SHP77 treated with DMSO at 0.1 percent for 48 hours (cell line): ENCODE measurements at regions not wholly inside any gene's neighbourhood (a gene's known extent, or its start where the extent isn't known, plus 50 kb on each side); places are given as distances from the start of the nearest gene placed in this dataset.
"Not testable (repeated sequence)": the region's sequence is repeated elsewhere in the genome, so short reads cannot be mapped to it uniquely, and the experiment has no call there.

Experiments used
- DNase-seq: peaks from one replicate; lab custom pipeline; 2025; lab: John Stamatoyannopoulos, UW

GRCh38 chr17:22138861-22139469, 446.6 kb downstream of the KCNJ18 start:
- DNase-seq: no peak

DNA sequence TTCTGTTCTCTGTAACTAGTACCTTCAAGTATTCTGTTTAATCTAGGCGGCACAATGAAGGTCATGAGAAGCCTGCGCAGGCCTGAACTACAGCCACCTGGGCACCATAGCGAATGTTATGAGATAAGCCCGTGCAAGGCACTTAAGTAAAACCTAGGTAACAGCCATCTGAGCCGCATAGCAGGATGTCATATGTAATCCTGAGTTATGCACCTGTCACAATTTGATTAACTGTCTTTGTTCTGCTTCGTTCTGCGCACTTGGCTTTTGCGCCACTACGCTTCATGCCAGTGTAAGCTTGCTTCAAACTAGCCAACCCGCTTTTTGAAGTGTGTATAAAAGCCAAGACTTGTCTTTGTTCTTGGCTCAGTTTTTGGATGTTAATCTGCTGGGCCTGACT, 449.8 kb downstream of the KCNJ18 start:
- no peak for DNase-seq

- no peak for DNase-seq
Measured at GRCh38 chr17:22145605-22146178, 453.4 kb downstream of the KCNJ18 start.

DNA sequence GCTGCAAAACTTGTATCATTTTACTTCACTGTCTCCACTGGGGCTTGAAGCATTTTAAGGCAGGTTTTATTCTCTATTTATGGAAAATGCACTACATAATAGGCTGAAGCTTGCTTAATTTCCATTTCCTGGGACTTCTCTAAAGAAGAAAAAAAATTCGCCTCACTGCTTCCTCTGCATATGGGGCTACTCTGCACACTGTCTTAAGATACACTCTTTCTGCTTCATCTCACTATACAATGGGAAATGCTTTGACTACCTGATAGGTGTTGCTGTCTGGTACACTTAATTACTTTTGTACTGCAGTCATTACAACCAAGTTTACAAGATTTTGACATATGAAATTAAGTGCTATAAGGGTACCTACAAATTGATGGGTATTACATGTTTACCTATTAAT, 466.0 kb downstream of the KCNJ18 start:
- no peak for DNase-seq

GRCh38 chr17:22161376-22161775, 469.1 kb downstream of the KCNJ18 start:
- no peak for DNase-seq

DNA sequence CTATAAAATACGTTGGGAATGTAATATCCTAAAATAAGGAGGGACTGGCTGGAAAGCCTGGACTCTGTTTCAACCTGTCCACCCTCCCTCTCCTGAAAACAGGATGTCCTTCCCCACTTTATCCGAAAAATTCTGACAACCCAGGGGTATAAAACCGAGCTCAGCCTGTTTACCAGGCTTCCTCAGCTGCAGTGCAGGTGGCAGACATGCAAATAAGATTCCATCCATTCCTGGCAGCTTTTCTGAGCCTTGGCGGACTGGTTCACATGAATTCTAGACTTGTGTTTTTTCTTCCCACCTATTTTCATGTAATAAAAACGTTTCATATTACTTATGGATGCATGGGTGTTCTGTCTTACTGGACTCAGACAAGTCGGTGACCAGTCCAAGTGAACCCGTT, 479.3 kb downstream of the KCNJ18 start:
- no peak for DNase-seq

- no peak for DNase-seq
Measured at GRCh38 chr17:22193113-22193512, 500.8 kb downstream of the KCNJ18 start.

- not testable (repeated sequence) for DNase-seq
Measured at GRCh38 chr17:22200187-22200586, 507.9 kb downstream of the KCNJ18 start.

GRCh38 chr17:22202702-22203101, 510.4 kb downstream of the KCNJ18 start:
- no peak for DNase-seq

GRCh38 chr17:22203208-22203715, 510.9 kb downstream of the KCNJ18 start:
- DNase-seq: no peak

DNA sequence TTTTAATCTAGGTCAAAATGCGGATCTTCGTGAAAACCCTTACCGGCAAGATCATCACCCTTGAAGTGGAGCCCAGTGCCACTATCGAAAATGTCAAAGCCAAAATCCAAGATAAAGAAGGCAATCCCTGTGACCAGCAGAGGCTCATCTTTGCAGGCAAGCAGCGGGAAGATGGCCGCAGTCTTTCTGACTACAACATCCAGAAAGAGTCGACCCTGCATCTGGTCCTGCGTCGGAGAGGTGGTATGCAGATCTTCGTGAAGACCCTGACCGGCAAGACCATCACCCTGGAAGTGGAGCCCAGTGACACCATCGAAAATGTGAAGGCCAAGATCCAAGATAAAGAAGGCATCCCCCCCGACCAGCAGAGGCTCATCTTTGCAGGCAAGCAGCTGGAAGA, 511.8 kb downstream of the KCNJ18 start:
- not testable (repeated sequence) for DNase-seq

- not testable (repeated sequence) for DNase-seq
Measured at GRCh38 chr17:22210212-22210611, 517.9 kb downstream of the KCNJ18 start.

DNA sequence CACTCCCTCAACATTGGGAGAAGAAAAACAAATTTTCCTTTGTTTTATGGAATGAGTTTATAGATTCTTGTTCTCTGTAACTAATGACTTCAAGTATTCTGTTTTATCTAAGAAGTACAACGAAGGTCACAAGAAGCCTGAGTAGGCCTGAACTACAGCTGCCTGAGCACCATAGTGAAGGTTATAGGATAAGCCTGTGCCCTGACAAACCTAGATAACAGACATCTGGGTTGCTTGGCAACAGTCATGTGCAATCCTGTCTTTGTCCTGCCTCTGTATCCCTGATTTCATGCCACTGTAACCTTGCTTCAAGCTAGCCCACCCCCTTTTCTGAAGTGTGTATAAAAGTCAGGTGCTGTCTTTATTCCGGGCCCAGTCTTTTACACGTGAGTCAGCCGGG, 520.8 kb downstream of the KCNJ18 start:
- not testable (repeated sequence) for DNase-seq

- DNase-seq: no peak
Measured at GRCh38 chr17:22217135-22217534, 524.8 kb downstream of the KCNJ18 start.

DNA sequence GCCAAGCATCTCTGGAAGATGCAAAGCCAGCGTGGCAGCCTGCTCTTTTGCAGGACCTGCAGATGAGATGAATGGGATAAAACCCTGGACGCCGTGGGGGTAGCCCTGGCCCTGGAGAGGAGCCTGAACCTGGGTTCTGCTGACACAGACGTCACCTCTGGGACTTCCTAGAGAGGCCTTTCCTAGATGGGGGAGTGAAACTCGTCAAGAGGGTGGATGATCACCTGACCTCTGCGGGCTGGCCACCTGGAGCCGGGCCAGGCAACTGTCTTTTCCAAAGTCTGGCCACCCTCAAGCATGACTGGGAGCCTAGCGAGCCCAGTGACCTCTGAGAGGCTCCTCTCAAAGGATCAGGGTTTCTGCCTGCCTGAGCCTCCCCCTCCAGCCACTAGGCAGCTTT, 529.0 kb downstream of the KCNJ18 start:
- no peak for DNase-seq

DNA sequence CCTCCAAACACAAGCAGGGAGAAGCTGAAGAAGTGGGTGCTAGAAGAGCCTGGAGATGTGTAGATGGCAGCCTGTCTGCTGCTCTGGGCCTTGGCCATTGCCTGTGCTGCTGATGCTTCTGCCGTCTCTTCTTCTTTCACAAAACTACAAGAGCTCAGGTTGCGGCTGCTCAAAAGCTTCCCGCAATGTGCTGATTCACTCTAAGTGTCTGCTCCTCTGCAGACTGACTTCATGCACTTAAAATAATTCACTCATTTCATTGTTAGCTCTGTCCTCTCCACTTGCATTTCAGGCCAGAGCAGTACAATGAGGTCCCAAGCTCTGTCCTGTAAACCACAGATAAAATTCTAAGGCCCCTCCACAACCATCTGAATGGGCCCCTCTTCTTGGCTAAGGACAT, 534.2 kb downstream of the KCNJ18 start:
- DNase-seq: not testable (repeated sequence)

GRCh38 chr17:22226932-22227331, 534.6 kb downstream of the KCNJ18 start:
- DNase-seq: not testable (repeated sequence)

DNA sequence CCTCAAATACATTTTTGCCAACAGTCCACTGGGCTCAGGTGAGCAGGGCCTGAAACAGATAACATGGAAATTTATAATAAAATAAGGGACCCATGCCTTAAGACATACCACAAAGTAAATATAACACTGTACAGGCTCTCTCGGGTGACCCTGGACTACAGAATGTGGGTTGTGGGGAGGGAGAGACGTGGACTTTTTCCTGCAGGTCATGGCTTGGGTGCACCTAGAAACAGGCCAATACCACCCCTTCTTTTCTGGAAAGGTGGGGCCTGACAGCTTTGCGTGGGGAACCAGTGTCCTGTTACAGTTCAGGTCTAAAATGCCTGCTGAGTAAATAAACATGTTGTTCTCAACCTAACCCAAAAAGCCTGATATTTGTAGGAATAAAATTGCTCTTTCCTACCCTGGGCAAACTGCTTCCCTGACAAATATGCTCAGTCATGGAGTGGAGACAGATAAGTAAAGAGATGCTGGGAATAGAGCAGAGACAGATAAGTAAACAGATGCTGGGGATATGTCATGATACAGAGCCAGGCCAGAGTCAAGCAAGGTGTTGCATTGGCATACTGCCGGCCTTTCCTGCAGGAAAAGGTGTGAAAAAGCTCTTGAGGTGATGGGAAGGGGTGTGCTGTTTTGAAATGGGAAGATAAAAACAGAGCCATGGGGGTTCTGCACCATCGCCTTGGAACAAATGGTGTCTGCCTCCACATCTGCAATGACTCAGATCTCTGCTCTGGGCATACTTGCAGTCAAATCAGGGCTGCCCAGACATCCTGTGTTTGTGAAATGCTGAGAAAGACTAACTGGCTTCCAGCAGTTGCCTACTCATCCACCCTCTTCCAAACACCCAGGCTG, 535.6 kb downstream of the KCNJ18 start:
- not testable (repeated sequence) for DNase-seq

- not testable (repeated sequence) for DNase-seq
Measured at GRCh38 chr17:22229821-22230220, 537.5 kb downstream of the KCNJ18 start.

DNA sequence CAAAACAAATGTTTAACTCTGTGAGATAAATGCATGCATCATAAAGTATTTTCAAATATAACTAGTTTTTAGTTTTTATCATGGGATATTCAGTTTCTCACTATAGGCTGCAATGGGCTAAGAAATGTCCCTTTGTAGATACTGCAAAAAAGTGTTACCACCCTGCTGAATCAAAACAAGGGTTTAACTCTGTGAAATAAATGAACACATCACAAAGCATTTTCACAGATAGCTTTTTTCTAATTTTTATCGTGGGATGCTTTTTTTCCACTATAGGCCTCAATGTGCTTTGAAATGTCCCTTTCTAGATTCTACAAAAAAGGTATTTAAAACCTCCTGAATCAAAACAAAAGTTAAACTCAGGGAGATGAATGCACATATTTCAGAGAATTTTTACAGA, 541.1 kb downstream of the KCNJ18 start:
- no peak for DNase-seq

GRCh38 chr17:22242472-22242871, 550.1 kb downstream of the KCNJ18 start:
- DNase-seq: no peak

DNA sequence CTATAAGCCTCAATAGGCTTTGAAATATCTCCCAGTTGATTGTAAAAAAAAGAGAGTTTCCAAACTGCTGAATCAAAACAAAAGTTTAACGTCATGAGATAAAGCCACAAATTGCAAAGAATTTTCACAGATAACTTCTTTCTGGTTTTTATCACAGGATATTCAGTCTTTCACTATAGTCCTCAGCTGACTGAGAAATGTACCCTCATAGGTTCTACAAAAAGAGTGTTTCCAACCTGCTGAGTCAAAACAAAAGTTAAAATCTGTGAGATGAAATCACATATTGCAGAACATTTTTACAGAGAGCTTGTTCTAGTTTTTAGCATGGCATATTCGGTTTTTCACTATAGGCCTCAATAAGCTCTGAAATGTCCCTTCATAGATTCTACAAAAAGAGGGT, 559.2 kb downstream of the KCNJ18 start:
- DNase-seq: no peak

GRCh38 chr17:22253007-22253406, 560.7 kb downstream of the KCNJ18 start:
- no peak for DNase-seq
